Transverse colon (tissue), 4 donors: ENCODE measurements at regions not wholly inside any gene's neighbourhood (a gene's known extent, or its start where the extent isn't known, plus 50 kb on each side); places are given as distances from the start of the nearest gene placed in this dataset.

Source experiments
- CTCF ChIP-seq, 5 experiments: fragments of 200-600 bp in 3 of 5; fragments of 450-650 bp in 2 of 5; sonication (generic) in 3 of 5; IDR thresholded peaks; 1 replicate in 2 of 5; 2 replicates in 3 of 5; pipeline ENCODE4 v1.5.1; 2016 to 2017; ENCODE audit warnings: antibody characterized with exemption in 5 of 5, inconsistent platforms in 3 of 5, mild to moderate bottlenecking in 2 of 5, moderate library complexity in 1 of 5
- POLR2A ChIP-seq: fragments of 450-650 bp; IDR thresholded peaks from one replicate; pipeline ENCODE4 v1.6.1; 2016; ENCODE audit warnings: antibody characterized with exemption, mild to moderate bottlenecking, moderate library complexity
- POLR2AphosphoS5 ChIP-seq, 3 donors: sonication (generic); formaldehyde crosslinking; IDR thresholded peaks; one replicate each; pipeline ENCODE4 v1.6.1; 2016; ENCODE audit warnings: antibody characterized with exemption in 3 of 3

- TF ChIP-seq CTCF (IDR thresholded peaks at IDR 0.05) (no peak), POLR2A (no peak), POLR2AphosphoS5 (IDR thresholded peaks at IDR 0.05) (no peak)
These were observed 704.7 kb upstream of the ARPP21 start for GRCh38 chr3:34934660-34935059.
